Neural crest cell (in vitro differentiated cells): ENCODE measurements at regions not wholly inside any gene's neighbourhood (a gene's known extent, or its start where the extent isn't known, plus 50 kb on each side); places are given as distances from the start of the nearest gene placed in this dataset.

ENCODE experiments used
- DNase-seq: peaks from one replicate; pipeline ENCODE4 v3.0.0; 2021; ENCODE audit warnings: low read depth, mixed read lengths, low spot score
- H3K27ac Mint-ChIP-seq: one replicate; pipeline ENCODE4 v1.8.0; 2021; ENCODE audit warnings: mild to moderate bottlenecking, mixed read lengths; ENCODE audit not compliant: unreplicated experiment
- H3K27me3 Mint-ChIP-seq: 2 replicates; pipeline ENCODE4 v1.8.0; 2021; ENCODE audit warnings: low read depth, mild to moderate bottlenecking, mixed read lengths
- H3K36me3 Mint-ChIP-seq: 2 replicates; pipeline ENCODE4 v1.8.0; 2021; ENCODE audit warnings: low read depth, mild to moderate bottlenecking, mixed read lengths
- H3K4me1 Mint-ChIP-seq: 2 replicates; pipeline ENCODE4 v1.8.0; 2021; ENCODE audit warnings: mixed read lengths
- H3K4me3 Mint-ChIP-seq: one replicate; pipeline ENCODE4 v1.8.0; 2021; ENCODE audit warnings: mild to moderate bottlenecking, mixed read lengths
- H3K9me3 Mint-ChIP-seq: 2 replicates; pipeline ENCODE4 v1.8.0; 2021; ENCODE audit warnings: mixed read lengths
- CTCF ChIP-seq: fragments of 200-600 bp; sonication (generic); conservative IDR thresholded peaks from 2 replicates; pipeline ENCODE4 v1.5.0; 2021; ENCODE audit warnings: antibody characterized with exemption, mild to moderate bottlenecking

GRCh38 chr21:36583591-36583990, 103.7 kb upstream of the CLDN14 start:
- Mint-ChIP-seq H3K4me1 (no peaks in the 10 kb centered on the region), H3K4me3 (no peak overlapping the region), H3K27me3 (peaks cover 10% of the 10 kb centered on the region), H3K27ac (no peak overlapping the region), H3K36me3 (no peaks in the 10 kb centered on the region), H3K9me3 (peaks cover 8% of the 10 kb centered on the region)
- no peak for TF ChIP-seq CTCF
- no peak for DNase-seq

DNA sequence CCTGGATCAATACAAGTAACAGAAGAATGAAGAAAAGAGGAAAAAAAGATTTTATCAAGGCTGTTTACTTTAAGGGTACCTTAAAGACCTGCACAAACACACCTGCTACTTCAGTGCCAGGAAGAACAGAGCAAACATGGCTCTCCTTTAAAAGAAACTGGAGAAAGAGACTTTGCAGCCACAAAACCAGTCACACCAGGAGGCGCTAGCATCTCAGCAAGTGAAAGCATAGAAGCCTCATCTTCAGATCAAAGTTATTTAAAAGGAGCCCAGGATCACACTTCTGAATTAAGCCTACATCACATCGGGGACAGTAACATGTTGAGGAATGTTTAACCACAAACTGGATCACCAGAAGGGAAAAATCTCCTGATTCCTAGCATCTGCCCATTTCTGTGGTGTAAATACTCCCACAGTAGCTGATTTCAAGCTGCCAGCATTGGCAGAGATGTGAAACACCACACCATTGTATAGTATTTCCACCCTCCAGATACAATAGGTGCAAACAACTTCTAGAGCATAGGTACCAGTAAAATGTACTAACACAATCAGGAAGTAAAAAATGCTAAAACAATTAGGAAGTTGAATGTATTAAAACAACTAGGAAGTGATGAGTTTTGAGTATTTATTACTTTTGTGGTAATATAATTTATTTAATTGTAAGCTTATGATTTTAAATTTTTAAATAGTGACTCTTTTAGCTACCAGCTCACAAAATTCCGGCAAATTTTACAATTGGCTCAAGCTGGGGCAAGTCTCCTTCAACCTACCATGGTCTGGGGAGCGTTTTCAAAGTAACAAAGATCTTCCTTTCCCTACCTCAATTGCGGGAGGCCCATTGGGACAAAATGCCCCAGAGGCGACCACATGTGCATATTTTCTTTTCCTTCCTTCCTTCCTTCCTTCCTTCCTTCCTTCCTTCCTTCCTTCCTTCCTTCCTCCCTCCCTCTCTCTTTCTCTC, 105.3 kb upstream of the CLDN14 start:
- Mint-ChIP-seq H3K36me3 (no peaks in the 10 kb centered on the region), H3K27me3 (peaks cover 14% of the 10 kb centered on the region), H3K4me3 (no peak overlapping the region), H3K27ac (no peak overlapping the region), H3K4me1 (no peaks in the 10 kb centered on the region), H3K9me3 (peaks cover 4% of the 10 kb centered on the region)
- no peak for TF ChIP-seq CTCF
- DNase-seq, result no peak

DNA sequence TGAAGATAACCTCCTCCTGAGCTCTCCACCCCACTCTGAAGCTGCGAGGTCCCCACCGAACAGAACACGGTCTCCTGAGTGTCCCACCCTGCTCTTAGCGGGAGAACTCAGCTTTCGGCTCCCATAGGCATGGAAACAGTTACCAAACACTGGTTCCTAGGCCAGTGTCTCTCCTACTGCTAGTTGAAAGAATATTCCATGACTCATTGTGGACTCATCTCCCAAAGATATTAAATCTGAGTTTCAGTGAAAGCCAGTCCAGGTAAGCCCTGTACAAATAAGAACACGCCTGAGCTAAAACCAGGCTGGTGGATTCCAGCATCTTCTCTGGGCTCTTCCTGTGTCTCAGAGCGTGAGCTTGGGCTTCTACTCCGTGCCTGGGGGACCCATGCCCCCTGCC, 107.5 kb upstream of the CLDN14 start:
- no peak overlapping the region for H3K27ac Mint-ChIP-seq
- no peaks in the 10 kb centered on the region for H3K36me3 Mint-ChIP-seq
- no peak overlapping the region for H3K4me3 Mint-ChIP-seq
- H3K4me1 Mint-ChIP-seq, result no peaks in the 10 kb centered on the region
- no peak for DNase-seq
- peaks cover 14% of the 10 kb centered on the region for H3K27me3 Mint-ChIP-seq
- no peak for TF ChIP-seq CTCF
- peaks cover 4% of the 10 kb centered on the region for H3K9me3 Mint-ChIP-seq

GRCh38 chr21:36589352-36589971, 109.5 kb upstream of the SIM2 start:
- H3K27me3 Mint-ChIP-seq, result peaks cover 22% of the 10 kb centered on the region
- H3K36me3 Mint-ChIP-seq, result no peaks in the 10 kb centered on the region
- H3K4me3 Mint-ChIP-seq, result no peak overlapping the region
- H3K27ac Mint-ChIP-seq, result no peak overlapping the region
- TF ChIP-seq CTCF, result peak; percentile 52
- H3K9me3 Mint-ChIP-seq, result peaks cover 4% of the 10 kb centered on the region
- DNase-seq, result no peak
- no peaks in the 10 kb centered on the region for H3K4me1 Mint-ChIP-seq

DNA sequence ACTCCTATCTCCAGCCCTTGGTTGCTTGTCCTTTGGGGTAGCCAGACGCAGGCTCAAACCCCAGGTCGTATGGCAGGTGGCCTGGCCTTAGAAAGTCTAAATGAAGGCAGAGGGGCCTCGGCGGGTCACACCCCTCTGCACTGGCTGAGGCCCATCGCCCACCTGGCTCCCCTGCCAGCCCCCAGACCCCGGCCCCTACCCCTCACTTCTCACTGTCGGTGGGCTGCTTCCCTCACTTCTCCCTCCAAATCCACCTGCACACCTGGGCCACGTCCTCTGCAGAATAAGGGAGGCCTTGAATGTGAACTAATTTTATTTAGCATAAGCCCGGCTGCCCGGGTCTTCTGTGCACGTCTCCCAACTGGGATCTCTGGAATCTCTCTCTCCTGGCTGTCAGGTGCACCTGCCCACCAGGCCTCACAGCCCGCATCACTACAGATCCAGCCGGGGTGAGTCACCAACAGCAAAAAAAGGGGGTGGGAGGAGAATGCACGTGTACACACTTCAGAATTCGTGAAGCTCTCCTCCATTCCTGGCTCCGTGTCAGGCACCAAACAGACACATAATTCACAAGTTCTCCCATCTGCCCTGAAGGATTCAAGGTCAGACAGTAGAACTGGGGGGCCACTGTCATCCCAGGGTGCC, 107.5 kb upstream of the SIM2 start:
- no peak for TF ChIP-seq CTCF
- H3K4me3 Mint-ChIP-seq, result no peak overlapping the region
- peaks cover 19% of the 10 kb centered on the region for H3K27me3 Mint-ChIP-seq
- H3K36me3 Mint-ChIP-seq, result no peaks in the 10 kb centered on the region
- DNase-seq, result no peak
- no peaks in the 10 kb centered on the region for H3K4me1 Mint-ChIP-seq
- H3K9me3 Mint-ChIP-seq, result peaks cover 1% of the 10 kb centered on the region
- no peak overlapping the region for H3K27ac Mint-ChIP-seq
